ENCODE measurements at regions not wholly inside any gene's neighbourhood (a gene's known extent, or its start where the extent isn't known, plus 50 kb on each side); places are given as distances from the start of the nearest gene placed in this dataset.

GRCh38 chr2:150134223-150134857, 353.1 kb downstream of the RND3 start:
- Histone ChIP-seq H3K4me2 (ENCODE audit: low read length) (peak overlapping the region; percentile 3), H3K9ac (ENCODE audit: low read length) (no peak overlapping the region), H2BK5ac (ENCODE audit: low read depth, low read length, poor library complexity) (peak overlapping the region; percentile 2), H3K4ac (ENCODE audit: low read depth, low read length) (no peak overlapping the region), H2AK5ac (ENCODE audit: low read length) (no peak overlapping the region), H3K9me3 (ENCODE audit: insufficient read depth, low read depth, low read length) (no peaks in the 10 kb centered on the region), H4K91ac (ENCODE audit: low read depth, low read length) (no peak overlapping the region), H3K23ac (ENCODE audit: low read length) (no peak overlapping the region), H2BK12ac (ENCODE audit: low read length) (no peak overlapping the region), H3K27me3 (ENCODE audit: insufficient read depth, low read length) (no peaks in the 10 kb centered on the region), H3K14ac (ENCODE audit: low read length) (no peak overlapping the region), H3K79me1 (ENCODE audit: low read length) (peaks cover 10% of the 10 kb centered on the region), H2AFZ (ENCODE audit: insufficient read depth, low read length, poor library complexity) (no peak overlapping the region), H3K36me3 (ENCODE audit: control insufficient read depth in 1 of 2, insufficient read depth in 2 of 2, low read length in 2 of 2) (no peaks in the 10 kb centered on the region), H3K18ac (ENCODE audit: low read length) (no peak overlapping the region), H2BK120ac (ENCODE audit: insufficient read depth, low read length, poor library complexity) (no peak overlapping the region), H3K4me3 (ENCODE audit: low read depth, low read length) (no peak overlapping the region), H4K12ac (ENCODE audit: low read depth, low read length) (no peak overlapping the region), H3K27ac (ENCODE audit: low read depth, low read length) (peak overlapping the region; percentile 69), H4K8ac (ENCODE audit: low read depth, low read length) (no peak overlapping the region), H3K4me1 (ENCODE audit: control insufficient read depth in 1 of 2, insufficient read depth in 2 of 2, low read length in 2 of 2) (peaks cover 0 to 6% of the 10 kb centered on the region in 2 experiments), H3K79me2 (ENCODE audit: control insufficient read depth, insufficient read depth, low read length, poor library complexity) (no peaks in the 10 kb centered on the region)
- no peak for DNase-seq
- no CpG with 5 or more reads among the region's 6 CpGs for WGBS (ENCODE audit: extremely low coverage, insufficient coverage, insufficient read length)

- Histone ChIP-seq H2AK5ac (ENCODE audit: low read length) (no peak overlapping the region), H3K4me3 (ENCODE audit: low read depth, low read length) (no peak overlapping the region), H3K79me2 (ENCODE audit: control insufficient read depth, insufficient read depth, low read length, poor library complexity) (no peaks in the 10 kb centered on the region), H4K12ac (ENCODE audit: low read depth, low read length) (no peak overlapping the region), H3K4ac (ENCODE audit: low read depth, low read length) (no peak overlapping the region), H3K36me3 (ENCODE audit: control insufficient read depth in 1 of 2, insufficient read depth in 2 of 2, low read length in 2 of 2) (no peaks in the 10 kb centered on the region), H4K8ac (ENCODE audit: low read depth, low read length) (no peak overlapping the region), H4K91ac (ENCODE audit: low read depth, low read length) (no peak overlapping the region), H3K4me2 (ENCODE audit: low read length) (no peak overlapping the region), H3K4me1 (ENCODE audit: control insufficient read depth in 1 of 2, insufficient read depth in 2 of 2, low read length in 2 of 2) (peaks cover 0 to 6% of the 10 kb centered on the region in 2 experiments), H3K79me1 (ENCODE audit: low read length) (peaks cover 10% of the 10 kb centered on the region), H2BK120ac (ENCODE audit: insufficient read depth, low read length, poor library complexity) (no peak overlapping the region), H2AFZ (ENCODE audit: insufficient read depth, low read length, poor library complexity) (no peak overlapping the region), H3K9ac (ENCODE audit: low read length) (no peak overlapping the region), H2BK12ac (ENCODE audit: low read length) (no peak overlapping the region), H3K18ac (ENCODE audit: low read length) (no peak overlapping the region), H3K27me3 (ENCODE audit: insufficient read depth, low read length) (no peaks in the 10 kb centered on the region), H3K27ac (ENCODE audit: low read depth, low read length) (no peak overlapping the region), H3K23ac (ENCODE audit: low read length) (no peak overlapping the region), H2BK5ac (ENCODE audit: low read depth, low read length, poor library complexity) (no peak overlapping the region), H3K14ac (ENCODE audit: low read length) (no peak overlapping the region), H3K9me3 (ENCODE audit: insufficient read depth, low read depth, low read length) (no peaks in the 10 kb centered on the region)
- WGBS (ENCODE audit: extremely low coverage, insufficient coverage, insufficient read length) = no CpG with 5 or more reads among the region's 5 CpGs
- peak; percentile 23 to 69 for DNase-seq
Measured at GRCh38 chr2:150133623-150134022, 353.8 kb downstream of the RND3 start.

GRCh38 chr2:150129921-150130575, 357.4 kb downstream of the RND3 start:
- no CpG with 5 or more reads among the region's 5 CpGs for WGBS (ENCODE audit: extremely low coverage, insufficient coverage, insufficient read length)

GRCh38 chr2:150127995-150128394, 359.5 kb downstream of the RND3 start:
- peaks cover 7% of the 10 kb centered on the region for H3K79me1 ChIP-seq (ENCODE audit: low read length)
- no peak overlapping the region for H2AK5ac ChIP-seq (ENCODE audit: low read length)
- H3K36me3 ChIP-seq (ENCODE audit: control insufficient read depth in 1 of 2, insufficient read depth in 2 of 2, low read length in 2 of 2) = no peaks in the 10 kb centered on the region
- H3K9ac ChIP-seq (ENCODE audit: low read length) = no peak overlapping the region
- no CpG with 5 or more reads among the region's 4 CpGs for WGBS (ENCODE audit: extremely low coverage, insufficient coverage, insufficient read length)
- H4K91ac ChIP-seq (ENCODE audit: low read depth, low read length) = no peak overlapping the region
- no peak overlapping the region for H3K4ac ChIP-seq (ENCODE audit: low read depth, low read length)
- no peak overlapping the region for H3K27ac ChIP-seq (ENCODE audit: low read depth, low read length)
- H3K4me1 ChIP-seq (ENCODE audit: control insufficient read depth in 1 of 2, insufficient read depth in 2 of 2, low read length in 2 of 2) = peaks cover 7 to 12% of the 10 kb centered on the region in 2 experiments
- no peak overlapping the region for H3K4me3 ChIP-seq (ENCODE audit: low read depth, low read length)
- H4K8ac ChIP-seq (ENCODE audit: low read depth, low read length) = no peak overlapping the region
- no peak overlapping the region for H3K18ac ChIP-seq (ENCODE audit: low read length)
- H2BK12ac ChIP-seq (ENCODE audit: low read length) = no peak overlapping the region
- no peaks in the 10 kb centered on the region for H3K9me3 ChIP-seq (ENCODE audit: insufficient read depth, low read depth, low read length)
- H2AFZ ChIP-seq (ENCODE audit: insufficient read depth, low read length, poor library complexity) = no peak overlapping the region
- no peak for DNase-seq
- H3K23ac ChIP-seq (ENCODE audit: low read length) = no peak overlapping the region
- H3K79me2 ChIP-seq (ENCODE audit: control insufficient read depth, insufficient read depth, low read length, poor library complexity) = no peaks in the 10 kb centered on the region
- H4K12ac ChIP-seq (ENCODE audit: low read depth, low read length) = no peak overlapping the region
- H3K14ac ChIP-seq (ENCODE audit: low read length) = no peak overlapping the region
- no peak overlapping the region for H2BK120ac ChIP-seq (ENCODE audit: insufficient read depth, low read length, poor library complexity)
- H3K27me3 ChIP-seq (ENCODE audit: insufficient read depth, low read length) = no peaks in the 10 kb centered on the region
- H2BK5ac ChIP-seq (ENCODE audit: low read depth, low read length, poor library complexity) = no peak overlapping the region
- H3K4me2 ChIP-seq (ENCODE audit: low read length) = no peak overlapping the region

More at GRCh38 chr2:150129921-150130575, 357.4 kb downstream of the RND3 start:
- no peak overlapping the region for H2BK120ac ChIP-seq (ENCODE audit: insufficient read depth, low read length, poor library complexity)
- H3K79me1 ChIP-seq (ENCODE audit: low read length) = peaks cover 11% of the 10 kb centered on the region
- H3K18ac ChIP-seq (ENCODE audit: low read length) = no peak overlapping the region
- no peak overlapping the region for H2BK12ac ChIP-seq (ENCODE audit: low read length)
- no peak overlapping the region for H3K9ac ChIP-seq (ENCODE audit: low read length)
- H2AK5ac ChIP-seq (ENCODE audit: low read length) = no peak overlapping the region
- no peak overlapping the region for H4K91ac ChIP-seq (ENCODE audit: low read depth, low read length)
- H3K9me3 ChIP-seq (ENCODE audit: insufficient read depth, low read depth, low read length) = no peaks in the 10 kb centered on the region
- no peaks in the 10 kb centered on the region for H3K79me2 ChIP-seq (ENCODE audit: control insufficient read depth, insufficient read depth, low read length, poor library complexity)
- H3K4me2 ChIP-seq (ENCODE audit: low read length) = no peak overlapping the region
- no peak overlapping the region for H3K27ac ChIP-seq (ENCODE audit: low read depth, low read length)
- peaks cover 7 to 12% of the 10 kb centered on the region in 2 experiments for H3K4me1 ChIP-seq (ENCODE audit: control insufficient read depth in 1 of 2, insufficient read depth in 2 of 2, low read length in 2 of 2)
- no peak overlapping the region for H4K12ac ChIP-seq (ENCODE audit: low read depth, low read length)
- no peak overlapping the region for H3K4ac ChIP-seq (ENCODE audit: low read depth, low read length)
- no peaks in the 10 kb centered on the region for H3K36me3 ChIP-seq (ENCODE audit: control insufficient read depth in 1 of 2, insufficient read depth in 2 of 2, low read length in 2 of 2)
- no peak overlapping the region for H4K8ac ChIP-seq (ENCODE audit: low read depth, low read length)
- no peak overlapping the region for H2AFZ ChIP-seq (ENCODE audit: insufficient read depth, low read length, poor library complexity)
- H2BK5ac ChIP-seq (ENCODE audit: low read depth, low read length, poor library complexity) = no peak overlapping the region
- no peak for DNase-seq
- no peak overlapping the region for H3K14ac ChIP-seq (ENCODE audit: low read length)
- no peak overlapping the region for H3K4me3 ChIP-seq (ENCODE audit: low read depth, low read length)
- no peak overlapping the region for H3K23ac ChIP-seq (ENCODE audit: low read length)
- H3K27me3 ChIP-seq (ENCODE audit: insufficient read depth, low read length) = no peaks in the 10 kb centered on the region
